Fibroblast of mammary gland (primary cell): ENCODE measurements at regions not wholly inside any gene's neighbourhood (a gene's known extent, or its start where the extent isn't known, plus 50 kb on each side); places are given as distances from the start of the nearest gene placed in this dataset.

Source experiments
- DNase-seq: peaks from one replicate; pipeline ENCODE4 v3.0.0-alpha.2; 2010; ENCODE audit warnings: low read depth
- H3K4me3 ChIP-seq: 2 replicates; pipeline ENCODE4 v1.5.1; 2011; ENCODE audit warnings: low read depth, mild to moderate bottlenecking, low read length, moderate library complexity; ENCODE audit not compliant: control insufficient read depth
- TF ChIP-seq, protein P1 (sequence below): conservative IDR thresholded peaks from 2 replicates; pipeline ENCODE4 v1.5.1; 2011; ENCODE audit warnings: low read depth, low read length, inconsistent platforms; ENCODE audit not compliant: control insufficient read depth, insufficient read depth

- H3K4me3 ChIP-seq: no peak overlapping the region
- DNase-seq: no peak
- TF ChIP-seq, protein P1, sequence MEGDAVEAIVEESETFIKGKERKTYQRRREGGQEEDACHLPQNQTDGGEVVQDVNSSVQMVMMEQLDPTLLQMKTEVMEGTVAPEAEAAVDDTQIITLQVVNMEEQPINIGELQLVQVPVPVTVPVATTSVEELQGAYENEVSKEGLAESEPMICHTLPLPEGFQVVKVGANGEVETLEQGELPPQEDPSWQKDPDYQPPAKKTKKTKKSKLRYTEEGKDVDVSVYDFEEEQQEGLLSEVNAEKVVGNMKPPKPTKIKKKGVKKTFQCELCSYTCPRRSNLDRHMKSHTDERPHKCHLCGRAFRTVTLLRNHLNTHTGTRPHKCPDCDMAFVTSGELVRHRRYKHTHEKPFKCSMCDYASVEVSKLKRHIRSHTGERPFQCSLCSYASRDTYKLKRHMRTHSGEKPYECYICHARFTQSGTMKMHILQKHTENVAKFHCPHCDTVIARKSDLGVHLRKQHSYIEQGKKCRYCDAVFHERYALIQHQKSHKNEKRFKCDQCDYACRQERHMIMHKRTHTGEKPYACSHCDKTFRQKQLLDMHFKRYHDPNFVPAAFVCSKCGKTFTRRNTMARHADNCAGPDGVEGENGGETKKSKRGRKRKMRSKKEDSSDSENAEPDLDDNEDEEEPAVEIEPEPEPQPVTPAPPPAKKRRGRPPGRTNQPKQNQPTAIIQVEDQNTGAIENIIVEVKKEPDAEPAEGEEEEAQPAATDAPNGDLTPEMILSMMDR: no peak
Observed at GRCh38 chr13:78844106-78844505, 185.2 kb upstream of the OBI1 start.

- TF ChIP-seq, protein P1: no peak
- no peak for DNase-seq
- no peak overlapping the region for H3K4me3 ChIP-seq
Observed at GRCh38 chr13:78841358-78841963, 182.5 kb upstream of the OBI1 start.

GRCh38 chr13:78836238-78836784, 177.4 kb upstream of the OBI1 start:
- no peak for DNase-seq

GRCh38 chr13:78832461-78832860, 173.5 kb upstream of the OBI1 start:
- no peak for DNase-seq
- TF ChIP-seq, protein P1: no peak
- H3K4me3 ChIP-seq: no peak overlapping the region

More at GRCh38 chr13:78836238-78836784, 177.4 kb upstream of the OBI1 start:
- no peak overlapping the region for H3K4me3 ChIP-seq
- TF ChIP-seq, protein P1: no peak

DNA sequence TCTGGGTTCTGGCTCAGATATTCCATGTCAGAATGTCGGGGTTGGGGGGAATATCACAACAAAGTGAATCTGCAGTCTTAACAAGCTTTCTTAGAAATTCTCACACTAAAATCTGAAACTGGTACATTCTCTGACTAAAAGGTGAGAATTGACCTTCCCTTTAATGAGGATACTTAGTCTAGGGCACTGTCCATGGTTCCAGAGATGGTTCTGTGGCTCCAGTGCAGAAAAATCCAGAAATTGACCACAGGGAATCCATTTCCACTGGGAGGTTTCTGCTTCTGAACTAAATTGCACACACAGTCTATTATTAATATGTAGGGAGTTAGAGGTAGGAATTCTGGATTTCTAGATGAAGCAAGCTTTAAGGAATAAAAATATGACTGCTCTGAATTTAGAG, 171.6 kb upstream of the OBI1 start:
- TF ChIP-seq, protein P1: no peak
- DNase-seq: no peak
- no peak overlapping the region for H3K4me3 ChIP-seq

- DNase-seq: no peak
- H3K4me3 ChIP-seq: no peak overlapping the region
- TF ChIP-seq, protein P1: no peak
Observed at GRCh38 chr13:78829821-78830220, 170.9 kb upstream of the OBI1 start.
